Mesenchymal stem cell (in vitro differentiated cells and primary cell): ENCODE measurements at regions not wholly inside any gene's neighbourhood (a gene's known extent, or its start where the extent isn't known, plus 50 kb on each side); places are given as distances from the start of the nearest gene placed in this dataset.

Experiments
- DNase-seq: peaks from one replicate; pipeline ENCODE4 v3.0.0-alpha.2; 2013
- H2AFZ ChIP-seq: one replicate; pipeline ENCODE4 v1.6.1; 2013; ENCODE audit warnings: low read depth, mild to moderate bottlenecking, control low read depth, inconsistent platforms, low read length, moderate library complexity
- H2AK5ac ChIP-seq: 2 replicates; pipeline ENCODE4 v1.6.1; 2013; ENCODE audit warnings: low read length, moderate library complexity, mild to moderate bottlenecking, inconsistent platforms; ENCODE audit not compliant: severe bottlenecking
- H2BK120ac ChIP-seq: one replicate; pipeline ENCODE4 v1.6.1; 2013; ENCODE audit warnings: low read depth, mild to moderate bottlenecking, inconsistent platforms, low read length, moderate library complexity
- H2BK12ac ChIP-seq, 2 experiments: one replicate each; pipeline ENCODE4 v1.6.1; 2013; ENCODE audit warnings: inconsistent platforms in 2 of 2, low read length in 2 of 2, mild to moderate bottlenecking in 2 of 2, moderate library complexity in 2 of 2, control low read depth in 1 of 2
- H2BK15ac ChIP-seq: one replicate; pipeline ENCODE4 v1.6.1; 2013; ENCODE audit warnings: mild to moderate bottlenecking, low read depth, inconsistent platforms; ENCODE audit not compliant: poor library complexity, severe bottlenecking
- H2BK5ac ChIP-seq: 2 replicates; pipeline ENCODE4 v1.6.1; 2013; ENCODE audit warnings: low read depth, mild to moderate bottlenecking, low read length, control low read depth, inconsistent platforms; ENCODE audit not compliant: poor library complexity, severe bottlenecking
- H3K14ac ChIP-seq, 2 experiments: one replicate each; pipeline ENCODE4 v1.6.1; 2013; ENCODE audit warnings: inconsistent platforms in 2 of 2, low read length in 2 of 2, control low read depth in 1 of 2, mild to moderate bottlenecking in 1 of 2, moderate library complexity in 1 of 2
- H3K18ac ChIP-seq, 2 experiments: one replicate each; pipeline ENCODE4 v1.6.1; 2013; ENCODE audit warnings: inconsistent platforms in 2 of 2, low read length in 2 of 2, control low read depth in 1 of 2, low read depth in 1 of 2, mild to moderate bottlenecking in 1 of 2
- H3K23ac ChIP-seq, 2 experiments: one replicate each; pipeline ENCODE4 v1.6.1; 2013; ENCODE audit warnings: inconsistent platforms in 2 of 2, low read length in 2 of 2, mild to moderate bottlenecking in 2 of 2, moderate library complexity in 2 of 2, control low read depth in 1 of 2
- H3K27ac ChIP-seq: 2 replicates; pipeline ENCODE4 v1.5.1; 2013; ENCODE audit warnings: mild to moderate bottlenecking, moderate library complexity, low read length, control low read depth, inconsistent platforms; ENCODE audit not compliant: poor library complexity, severe bottlenecking
- H3K27me3 ChIP-seq, 2 experiments: 2 replicates each; pipeline versions ENCODE4 v1.6.1 to v1.7.0; 2013; ENCODE audit warnings: low read length in 2 of 2, mild to moderate bottlenecking in 2 of 2, moderate library complexity in 2 of 2, control low read depth in 1 of 2, inconsistent platforms in 1 of 2; ENCODE audit not compliant: control insufficient read depth in 1 of 2, insufficient read depth in 1 of 2
- H3K36me3 ChIP-seq, 2 experiments: 2 replicates each; pipeline versions ENCODE4 v1.6.1 to v1.7.0; 2013; ENCODE audit warnings: low read length in 2 of 2, control low read depth in 1 of 2, inconsistent platforms in 1 of 2, low read depth in 1 of 2, mild to moderate bottlenecking in 1 of 2; ENCODE audit not compliant: insufficient read depth in 2 of 2, control insufficient read depth in 1 of 2
- H3K4ac ChIP-seq, 2 experiments: one replicate each; pipeline ENCODE4 v1.6.1; 2013; ENCODE audit warnings: inconsistent platforms in 2 of 2, low read length in 2 of 2, mild to moderate bottlenecking in 2 of 2, moderate library complexity in 2 of 2, control low read depth in 1 of 2, low read depth in 1 of 2
- H3K4me1 ChIP-seq: 2 replicates; pipeline ENCODE4 v1.6.1; 2013; ENCODE audit warnings: low read depth, low read length, control low read depth; ENCODE audit not compliant: control insufficient read depth, insufficient read depth
- H3K4me2 ChIP-seq: 2 replicates; pipeline ENCODE4 v1.6.1; 2013; ENCODE audit warnings: low read length, mild to moderate bottlenecking, inconsistent platforms; ENCODE audit not compliant: poor library complexity, severe bottlenecking
- H3K4me3 ChIP-seq, 2 experiments: 2 replicates each; pipeline versions ENCODE4 v1.5.1 to v1.7.0; 2013; ENCODE audit warnings: low read length in 2 of 2, mild to moderate bottlenecking in 2 of 2, control low read depth in 1 of 2, low read depth in 1 of 2; ENCODE audit not compliant: insufficient read depth in 1 of 2
- H3K79me1 ChIP-seq: replicated peaks from 2 replicates; pipeline ENCODE4 v1.6.1; 2013; ENCODE audit warnings: mild to moderate bottlenecking, control low read depth, low read length, inconsistent platforms; ENCODE audit not compliant: poor library complexity, severe bottlenecking
- H3K9ac ChIP-seq: 2 replicates; pipeline ENCODE4 v1.7.0; 2013; ENCODE audit warnings: mild to moderate bottlenecking, low read length, moderate library complexity
- H3K9me3 ChIP-seq: 2 replicates; pipeline ENCODE4 v1.7.0; 2013; ENCODE audit warnings: mild to moderate bottlenecking, low read length; ENCODE audit not compliant: control insufficient read depth
- H4K8ac ChIP-seq: one replicate; pipeline ENCODE4 v1.6.1; 2013; ENCODE audit warnings: inconsistent platforms, mild to moderate bottlenecking, low read length, moderate library complexity
- H4K91ac ChIP-seq: one replicate; pipeline ENCODE4 v1.6.1; 2013; ENCODE audit warnings: mild to moderate bottlenecking, low read length, inconsistent platforms
- WGBS: methylation state at CpG from one replicate; pipeline ENCODE4 v1.1.7; 2013; ENCODE audit warnings: mixed read lengths; 5-methylcytosine and 5-hydroxymethylcytosine counted together

- Histone ChIP-seq H2BK15ac (no peak overlapping the region), H2AFZ (no peak overlapping the region), H2BK5ac (no peak overlapping the region), H2BK120ac (no peak overlapping the region), H3K4me2 (no peak overlapping the region), H3K4ac (no peak overlapping the region), H3K23ac (no peak overlapping the region), H4K91ac (no peak overlapping the region), H3K4me3 (no peak overlapping the region), H3K4me1 (no peaks in the 10 kb centered on the region), H3K79me1 (no peaks in the 10 kb centered on the region), H3K27me3 (no peaks in the 10 kb centered on the region), H3K9ac (no peak overlapping the region), H3K27ac (no peak overlapping the region), H3K14ac (peak overlapping the region in 1 of 2 experiments; percentile 32), H3K9me3 (no peaks in the 10 kb centered on the region), H3K36me3 (no peaks in the 10 kb centered on the region), H3K18ac (no peak overlapping the region), H2AK5ac (no peak overlapping the region), H4K8ac (no peak overlapping the region), H2BK12ac (no peak overlapping the region)
- 84% methylated on average over 5 of the region's 6 CpGs for WGBS
- DNase-seq = no peak
Observed at GRCh38 chr5:39808656-39809055, 383.9 kb upstream of the DAB2 start.

GRCh38 chr5:39801306-39801705 lies 376.5 kb upstream of the DAB2 start:
- H3K27ac ChIP-seq = no peak overlapping the region
- H3K9ac ChIP-seq = no peak overlapping the region
- no peak overlapping the region for H2AK5ac ChIP-seq
- H2AFZ ChIP-seq = no peak overlapping the region
- no peak overlapping the region for H2BK15ac ChIP-seq
- H4K91ac ChIP-seq = no peak overlapping the region
- H2BK120ac ChIP-seq = no peak overlapping the region
- no peak overlapping the region for H3K14ac ChIP-seq
- H4K8ac ChIP-seq = no peak overlapping the region
- H3K4me2 ChIP-seq = no peak overlapping the region
- H3K79me1 ChIP-seq = no peaks in the 10 kb centered on the region
- no peak overlapping the region for H2BK5ac ChIP-seq
- no peak overlapping the region for H3K18ac ChIP-seq
- H3K9me3 ChIP-seq = no peaks in the 10 kb centered on the region
- H3K36me3 ChIP-seq = no peaks in the 10 kb centered on the region
- no peak overlapping the region for H3K4ac ChIP-seq
- H3K4me1 ChIP-seq = no peaks in the 10 kb centered on the region
- WGBS = 83% methylated on average over 1 of the region's 1 CpG
- no peaks in the 10 kb centered on the region for H3K27me3 ChIP-seq
- H3K23ac ChIP-seq = no peak overlapping the region
- DNase-seq = no peak
- H2BK12ac ChIP-seq = no peak overlapping the region
- H3K4me3 ChIP-seq = no peak overlapping the region

GRCh38 chr5:39800042-39800601 lies 375.3 kb upstream of the DAB2 start:
- Histone ChIP-seq H3K4me3 (no peak overlapping the region), H2BK5ac (no peak overlapping the region), H4K8ac (no peak overlapping the region), H2BK120ac (no peak overlapping the region), H3K9ac (no peak overlapping the region), H2AK5ac (no peak overlapping the region), H3K4me1 (no peaks in the 10 kb centered on the region), H3K4ac (no peak overlapping the region), H3K36me3 (no peaks in the 10 kb centered on the region), H2AFZ (no peak overlapping the region), H3K23ac (no peak overlapping the region), H4K91ac (no peak overlapping the region), H3K79me1 (no peaks in the 10 kb centered on the region), H3K27ac (no peak overlapping the region), H3K14ac (no peak overlapping the region), H3K27me3 (no peaks in the 10 kb centered on the region), H3K4me2 (no peak overlapping the region), H2BK15ac (no peak overlapping the region), H2BK12ac (no peak overlapping the region), H3K9me3 (no peaks in the 10 kb centered on the region), H3K18ac (no peak overlapping the region)
- 77% methylated on average over 3 of the region's 3 CpGs for WGBS
- DNase-seq = no peak

- Histone ChIP-seq H3K4me3 (no peak overlapping the region), H3K23ac (no peak overlapping the region), H3K4ac (no peak overlapping the region), H3K4me2 (no peak overlapping the region), H2BK120ac (no peak overlapping the region), H4K91ac (no peak overlapping the region), H2BK5ac (no peak overlapping the region), H3K27me3 (no peaks in the 10 kb centered on the region), H3K14ac (no peak overlapping the region), H4K8ac (no peak overlapping the region), H3K27ac (no peak overlapping the region), H2BK12ac (no peak overlapping the region), H3K18ac (no peak overlapping the region), H2AFZ (no peak overlapping the region), H2AK5ac (no peak overlapping the region), H3K79me1 (no peaks in the 10 kb centered on the region), H3K9me3 (no peaks in the 10 kb centered on the region), H2BK15ac (no peak overlapping the region), H3K4me1 (no peaks in the 10 kb centered on the region), H3K9ac (no peak overlapping the region), H3K36me3 (no peaks in the 10 kb centered on the region)
- DNase-seq = peak; percentile 7
- WGBS = no CpG with 5 or more reads among the region's 2 CpGs
Observed at GRCh38 chr5:39799242-39799641, 374.5 kb upstream of the DAB2 start.
